ENCODE measurements at regions not wholly inside any gene's neighbourhood (a gene's known extent, or its start where the extent isn't known, plus 50 kb on each side); places are given as distances from the start of the nearest gene placed in this dataset.

GRCh38 chr5:5777013-5777412 is 354.5 kb downstream of the ICE1 start:
- TF ChIP-seq CTCF (IDR thresholded peaks at IDR 0.05; ENCODE audit: insufficient read depth, low read depth, low read length, missing control alignments): no peak
- no peak for DNase-seq (ENCODE audit: low read depth)
- H3K4me3 ChIP-seq (ENCODE audit: low read length): no peak overlapping the region

- no peak for DNase-seq (ENCODE audit: low read depth)
- no peak overlapping the region for H3K4me3 ChIP-seq (ENCODE audit: low read length)
- TF ChIP-seq CTCF (IDR thresholded peaks at IDR 0.05; ENCODE audit: insufficient read depth, low read depth, low read length, missing control alignments): no peak
Observed at GRCh38 chr5:5772202-5772601, 349.7 kb downstream of the ICE1 start.

GRCh38 chr5:5770825-5771224 is 348.3 kb downstream of the ICE1 start:
- DNase-seq (ENCODE audit: low read depth): no peak
- TF ChIP-seq CTCF (IDR thresholded peaks at IDR 0.05; ENCODE audit: insufficient read depth, low read depth, low read length, missing control alignments): no peak
- no peak overlapping the region for H3K4me3 ChIP-seq (ENCODE audit: low read length)

GRCh38 chr5:5767286-5767928 is 344.9 kb downstream of the ICE1 start:
- H3K4me3 ChIP-seq (ENCODE audit: low read length): no peak overlapping the region
- no peak for DNase-seq (ENCODE audit: low read depth)
- no peak for TF ChIP-seq CTCF (IDR thresholded peaks at IDR 0.05; ENCODE audit: insufficient read depth, low read depth, low read length, missing control alignments)

GRCh38 chr5:5765066-5765850 is 342.8 kb downstream of the ICE1 start:
- no peak overlapping the region for H3K4me3 ChIP-seq (ENCODE audit: low read length)
- TF ChIP-seq CTCF (IDR thresholded peaks at IDR 0.05; ENCODE audit: insufficient read depth, low read depth, low read length, missing control alignments): no peak

GRCh38 chr5:5764246-5764645 is 341.8 kb downstream of the ICE1 start:
- no peak for TF ChIP-seq CTCF (IDR thresholded peaks at IDR 0.05; ENCODE audit: insufficient read depth, low read depth, low read length, missing control alignments)
- no peak for DNase-seq (ENCODE audit: low read depth)
- no peak overlapping the region for H3K4me3 ChIP-seq (ENCODE audit: low read length)

More at GRCh38 chr5:5765066-5765850, 342.8 kb downstream of the ICE1 start:
- DNase-seq (ENCODE audit: low read depth): no peak
